ENCODE measurements at regions not wholly inside any gene's neighbourhood (a gene's known extent, or its start where the extent isn't known, plus 50 kb on each side); places are given as distances from the start of the nearest gene placed in this dataset.

DNA sequence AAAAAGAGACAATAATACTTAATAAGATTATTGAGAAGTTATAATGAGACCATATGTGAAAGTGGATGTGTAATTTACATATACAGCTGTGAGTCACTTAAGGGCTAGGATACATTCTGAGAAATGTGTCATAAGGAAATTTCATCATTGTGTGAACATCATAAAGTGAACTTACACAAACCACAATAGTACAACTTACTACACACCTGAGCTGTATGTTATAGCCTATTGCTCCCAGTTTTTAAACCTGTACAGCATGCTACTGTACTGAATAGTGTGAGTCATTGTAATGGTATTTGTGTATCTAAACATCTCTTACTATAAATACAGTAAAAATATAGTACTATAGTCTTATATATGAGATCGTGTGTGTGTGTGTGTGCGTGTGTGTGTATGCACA, 1420.3 kb upstream of the PIK3C3 start:
- TF ChIP-seq, protein P1, sequence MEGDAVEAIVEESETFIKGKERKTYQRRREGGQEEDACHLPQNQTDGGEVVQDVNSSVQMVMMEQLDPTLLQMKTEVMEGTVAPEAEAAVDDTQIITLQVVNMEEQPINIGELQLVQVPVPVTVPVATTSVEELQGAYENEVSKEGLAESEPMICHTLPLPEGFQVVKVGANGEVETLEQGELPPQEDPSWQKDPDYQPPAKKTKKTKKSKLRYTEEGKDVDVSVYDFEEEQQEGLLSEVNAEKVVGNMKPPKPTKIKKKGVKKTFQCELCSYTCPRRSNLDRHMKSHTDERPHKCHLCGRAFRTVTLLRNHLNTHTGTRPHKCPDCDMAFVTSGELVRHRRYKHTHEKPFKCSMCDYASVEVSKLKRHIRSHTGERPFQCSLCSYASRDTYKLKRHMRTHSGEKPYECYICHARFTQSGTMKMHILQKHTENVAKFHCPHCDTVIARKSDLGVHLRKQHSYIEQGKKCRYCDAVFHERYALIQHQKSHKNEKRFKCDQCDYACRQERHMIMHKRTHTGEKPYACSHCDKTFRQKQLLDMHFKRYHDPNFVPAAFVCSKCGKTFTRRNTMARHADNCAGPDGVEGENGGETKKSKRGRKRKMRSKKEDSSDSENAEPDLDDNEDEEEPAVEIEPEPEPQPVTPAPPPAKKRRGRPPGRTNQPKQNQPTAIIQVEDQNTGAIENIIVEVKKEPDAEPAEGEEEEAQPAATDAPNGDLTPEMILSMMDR (IDR thresholded peaks at IDR 0.05), result no peak
- no peak for TF ChIP-seq POLR2A (IDR thresholded peaks at IDR 0.05)
